ENCODE measurements at regions not wholly inside any gene's neighbourhood (a gene's known extent, or its start where the extent isn't known, plus 50 kb on each side); places are given as distances from the start of the nearest gene placed in this dataset.

DNA sequence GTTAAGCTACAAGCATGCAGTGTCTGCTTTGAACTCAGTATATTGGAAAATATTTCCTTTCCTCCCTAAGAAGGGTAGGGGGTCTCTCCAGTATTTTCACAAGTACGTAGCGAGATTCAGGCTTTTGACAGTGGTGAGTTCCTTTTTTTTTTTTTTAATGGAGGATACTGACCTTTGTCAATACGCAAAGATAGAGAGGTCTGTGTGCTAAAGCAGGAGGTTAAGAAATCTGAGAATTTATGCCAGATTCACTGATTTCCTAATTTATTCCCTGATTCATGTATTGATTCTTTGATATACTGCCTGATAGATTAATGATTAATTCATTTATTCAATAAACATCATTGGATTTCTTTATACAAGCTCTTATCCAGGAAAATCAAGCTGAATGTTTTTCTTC is 106.7 kb upstream of the CADM1 start:
- TF ChIP-seq CTCF (IDR thresholded peaks at IDR 0.05) (no peak), POLR2A (IDR thresholded peaks at IDR 0.05) (no peak)
